HuH-7 (cell line): ENCODE measurements at regions not wholly inside any gene's neighbourhood (a gene's known extent, or its start where the extent isn't known, plus 50 kb on each side); places are given as distances from the start of the nearest gene placed in this dataset.

Experiments used
- DNase-seq: peaks from one replicate; pipeline ENCODE4 v3.0.0; 2011; ENCODE audit warnings: low spot score

DNA sequence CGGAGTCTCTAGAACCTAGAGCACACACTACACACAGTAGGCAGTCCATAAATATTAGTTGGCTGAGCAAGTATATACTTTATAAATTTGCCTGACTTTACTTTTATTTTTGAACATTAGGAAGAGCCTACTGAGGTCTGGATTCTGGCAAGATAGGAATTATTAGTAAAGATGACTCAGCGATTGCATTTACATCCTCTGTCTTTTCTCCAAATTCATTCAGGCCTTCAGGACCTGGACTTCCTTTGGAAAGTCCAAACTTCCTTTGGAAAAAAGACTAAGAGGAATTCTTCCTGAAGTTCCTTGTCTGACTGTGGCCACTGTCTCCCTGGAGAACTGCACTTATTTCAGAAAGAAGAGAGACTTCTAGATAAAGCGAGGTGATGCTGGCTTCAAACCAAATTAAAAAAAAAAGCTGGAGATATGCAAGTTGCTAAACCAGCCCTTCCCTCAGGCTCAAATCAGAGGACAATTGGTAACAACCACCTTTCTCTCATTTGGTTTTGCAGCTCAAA lies 251.3 kb downstream of the GAS1 start:
- no peak for DNase-seq

DNA sequence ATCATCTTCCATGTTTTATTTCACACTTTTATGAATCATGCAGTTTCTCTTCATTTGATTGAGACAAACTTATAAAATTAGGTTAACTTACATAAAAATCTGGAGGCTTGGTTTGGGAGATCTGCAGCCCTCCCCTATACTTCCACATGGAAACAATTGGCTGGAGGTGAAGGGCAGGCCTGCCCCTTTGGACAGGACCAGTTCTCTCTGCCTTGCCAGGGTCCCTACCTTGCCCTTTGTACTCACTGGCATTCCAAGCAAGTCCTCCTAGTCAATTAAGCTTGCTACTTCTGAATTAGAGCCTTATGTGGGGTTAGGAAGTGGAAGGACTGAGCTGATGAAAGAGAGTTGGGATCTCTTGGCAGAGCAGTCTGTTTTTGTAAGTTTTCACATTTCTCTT lies 257.3 kb downstream of the GAS1 start:
- no peak for DNase-seq

- DNase-seq: no peak
These were observed 259.5 kb downstream of the GAS1 start for GRCh38 chr9:86687788-86688187.

GRCh38 chr9:86685556-86685955 lies 261.8 kb downstream of the GAS1 start:
- no peak for DNase-seq

DNA sequence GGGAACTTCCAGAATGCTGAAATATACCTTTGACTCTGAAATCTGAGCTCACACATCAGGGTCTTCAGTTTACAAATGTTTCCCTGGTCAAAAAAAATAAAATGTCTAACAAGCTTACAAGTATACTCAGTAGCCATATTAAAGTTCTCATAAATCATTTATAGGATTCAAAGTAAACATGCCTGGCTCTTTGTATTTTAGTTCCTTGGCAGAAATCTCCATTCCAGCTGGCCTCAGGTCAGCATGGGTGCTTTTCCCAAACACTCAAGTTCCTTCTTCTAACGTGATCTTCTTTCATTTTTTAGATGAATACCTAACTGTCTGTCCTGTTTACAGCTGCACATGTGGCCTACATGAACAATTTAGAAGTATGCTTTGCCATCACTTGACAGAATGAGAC lies 263.2 kb downstream of the GAS1 start:
- DNase-seq: no peak

DNA sequence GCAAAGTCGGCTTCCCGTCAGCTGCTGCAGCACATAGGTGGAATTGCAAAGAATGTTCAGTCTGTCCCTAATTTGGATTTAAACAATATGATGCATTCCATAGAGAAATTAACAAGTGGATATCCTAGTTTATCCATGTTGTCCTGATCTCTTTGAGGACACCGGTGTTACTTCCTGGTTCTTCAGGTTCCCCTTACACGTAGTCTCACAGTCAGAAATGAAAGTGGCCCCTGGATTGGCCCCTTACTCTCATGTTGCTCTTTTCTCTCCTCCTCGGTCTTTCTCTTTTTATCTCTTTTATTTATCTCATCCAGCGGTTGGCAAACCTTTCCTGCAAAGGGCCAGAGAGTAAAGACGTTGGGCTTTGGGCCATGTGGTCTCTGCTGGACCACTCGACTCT lies 265.1 kb downstream of the GAS1 start:
- DNase-seq: no peak

DNA sequence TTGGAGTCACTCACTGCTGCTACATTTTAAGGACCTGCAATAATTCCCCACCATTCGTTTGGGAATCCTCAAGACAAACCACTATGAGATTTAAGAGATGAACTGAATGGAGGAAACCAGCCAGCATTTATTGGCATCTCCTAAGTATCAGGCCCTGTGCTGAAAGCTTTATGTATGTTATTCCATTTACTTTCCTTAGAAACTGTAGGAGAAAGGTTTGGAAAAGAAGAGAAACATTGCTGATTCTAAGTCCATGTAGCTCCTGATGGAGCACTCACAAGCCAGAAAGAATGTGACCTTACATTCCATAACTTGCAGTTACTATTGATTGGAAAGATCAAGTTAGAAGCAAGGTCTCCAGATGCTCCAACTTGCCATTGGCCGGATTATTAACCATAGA lies 267.4 kb downstream of the GAS1 start:
- DNase-seq: no peak

DNA sequence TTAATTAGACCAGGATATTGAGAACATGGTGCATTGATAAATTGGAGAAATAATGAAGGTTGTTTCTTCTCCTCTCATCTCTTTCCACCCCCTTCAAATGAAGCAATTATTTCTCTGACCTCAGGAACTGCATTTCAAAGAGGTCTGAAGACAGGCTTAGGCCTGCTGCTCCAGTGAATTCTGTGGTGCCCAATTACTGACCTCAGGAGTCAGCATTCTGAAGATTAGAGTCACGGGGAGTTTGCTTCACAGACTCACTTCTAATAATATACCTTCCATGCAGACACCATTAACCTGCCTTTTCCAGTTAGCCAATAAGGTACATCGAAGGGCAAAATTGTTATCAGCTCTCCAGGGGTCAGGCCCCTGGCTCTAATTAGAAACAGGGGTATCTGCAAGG lies 270.9 kb downstream of the GAS1 start:
- DNase-seq: no peak

GRCh38 chr9:86675805-86676204 lies 271.5 kb downstream of the GAS1 start:
- DNase-seq: no peak

GRCh38 chr9:86674487-86674886 lies 272.8 kb downstream of the GAS1 start:
- DNase-seq: no peak

DNA sequence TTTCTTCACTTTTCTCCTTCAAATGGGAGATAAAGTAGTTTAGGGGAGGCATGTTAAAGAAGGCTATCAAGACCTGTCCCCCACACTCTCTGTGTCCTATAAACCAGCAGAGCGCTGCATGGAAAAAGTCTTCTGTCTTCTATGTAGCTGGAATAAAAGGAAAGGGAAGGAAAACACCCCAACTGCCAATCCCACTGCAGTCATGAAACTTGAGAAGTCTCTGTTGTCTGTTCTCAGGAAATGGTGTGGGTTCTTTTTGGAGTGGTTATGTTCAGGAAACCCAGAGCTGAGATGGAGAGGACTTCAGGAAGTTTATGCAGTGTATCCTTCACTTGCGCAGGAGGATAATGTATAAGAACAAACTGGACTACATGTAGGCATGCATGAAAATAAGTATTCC lies 274.3 kb downstream of the GAS1 start:
- no peak for DNase-seq

GRCh38 chr9:86672301-86672700 lies 275.0 kb downstream of the GAS1 start:
- no peak for DNase-seq

- no peak for DNase-seq
These were observed 276.3 kb downstream of the GAS1 start for GRCh38 chr9:86671018-86671417.

GRCh38 chr9:86670536-86670935 lies 276.8 kb downstream of the GAS1 start:
- DNase-seq: no peak

GRCh38 chr9:86670076-86670475 lies 277.2 kb downstream of the GAS1 start:
- no peak for DNase-seq

DNA sequence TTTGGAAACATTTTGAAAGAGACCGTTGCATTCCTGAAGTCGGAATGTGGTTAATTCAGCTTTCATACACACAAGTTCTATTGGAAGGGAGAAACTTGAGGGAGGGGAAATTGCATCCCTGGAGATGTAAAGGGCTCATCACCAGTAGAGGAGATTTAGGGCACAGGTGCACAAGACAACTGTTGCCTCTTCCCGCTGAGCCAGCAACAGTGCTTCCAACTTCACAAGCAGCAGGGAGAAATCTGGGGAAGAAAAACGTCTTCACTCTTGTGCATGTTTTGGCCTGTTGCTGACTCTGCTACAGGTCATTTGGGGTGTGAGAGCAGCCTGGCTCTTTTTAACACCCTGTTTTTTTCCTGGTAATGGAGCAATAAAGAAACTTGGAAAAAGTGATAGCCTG lies 277.9 kb downstream of the GAS1 start:
- DNase-seq: no peak

DNA sequence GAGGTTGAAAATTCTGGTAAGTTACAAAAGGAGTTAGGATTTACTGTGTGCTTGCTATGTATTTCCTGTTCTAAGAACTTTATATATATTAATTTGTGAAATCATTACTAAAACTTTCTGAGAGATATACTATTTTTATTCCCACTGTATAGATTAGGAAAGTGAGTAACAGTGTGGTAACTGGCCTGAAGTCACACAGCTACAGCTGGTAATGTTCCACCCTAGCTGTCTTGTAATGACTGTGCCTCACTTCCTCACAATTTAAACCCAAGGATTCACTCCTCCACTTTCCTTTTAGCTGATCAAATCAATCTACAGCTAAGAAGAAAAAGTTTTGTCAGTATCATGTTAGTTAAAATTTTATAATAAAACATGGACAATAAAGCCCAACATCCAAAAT lies 278.8 kb downstream of the GAS1 start:
- DNase-seq: no peak

DNA sequence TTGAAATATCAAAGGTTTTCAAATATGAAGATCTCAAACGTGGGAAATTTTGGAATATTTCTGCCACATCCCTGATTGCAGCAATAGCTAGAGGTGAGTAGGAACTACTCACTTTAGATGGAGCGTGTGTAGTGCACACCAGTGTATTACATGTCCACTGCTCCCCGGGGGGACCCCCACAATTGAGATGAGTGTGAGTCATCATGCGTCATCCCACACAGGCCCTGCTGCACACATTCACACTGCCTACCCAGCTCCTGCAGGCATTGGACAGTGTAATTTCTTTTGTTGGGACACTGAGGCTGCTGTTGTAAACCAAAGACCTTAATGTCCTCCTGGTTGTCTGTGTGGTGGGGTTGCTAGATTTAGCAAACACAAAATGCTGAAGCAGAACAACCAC lies 280.0 kb downstream of the GAS1 start:
- DNase-seq: no peak

GRCh38 chr9:86665416-86665815 lies 281.9 kb downstream of the GAS1 start:
- no peak for DNase-seq

GRCh38 chr9:86664603-86665002 lies 282.7 kb downstream of the GAS1 start:
- no peak for DNase-seq

- DNase-seq: no peak
These were observed 283.4 kb downstream of the GAS1 start for GRCh38 chr9:86663905-86664304.

GRCh38 chr9:86662890-86663468 lies 284.3 kb downstream of the GAS1 start:
- DNase-seq: no peak

- DNase-seq: no peak
These were observed 287.0 kb downstream of the GAS1 start for GRCh38 chr9:86660146-86660943.
